GM19468 (cell line): ENCODE measurements at regions not wholly inside any gene's neighbourhood (a gene's known extent, or its start where the extent isn't known, plus 50 kb on each side); places are given as distances from the start of the nearest gene placed in this dataset.

Experiments used
- ATAC-seq: cut with Tn5 transposase; IDR thresholded peaks from one replicate; pipeline ENCODE4 v1.9.1; 2021; ENCODE audit warnings: mild to moderate bottlenecking, moderate library complexity, moderate number of reproducible peaks; ENCODE audit not compliant: unreplicated experiment; ENCODE audit errors: extremely low read depth

DNA sequence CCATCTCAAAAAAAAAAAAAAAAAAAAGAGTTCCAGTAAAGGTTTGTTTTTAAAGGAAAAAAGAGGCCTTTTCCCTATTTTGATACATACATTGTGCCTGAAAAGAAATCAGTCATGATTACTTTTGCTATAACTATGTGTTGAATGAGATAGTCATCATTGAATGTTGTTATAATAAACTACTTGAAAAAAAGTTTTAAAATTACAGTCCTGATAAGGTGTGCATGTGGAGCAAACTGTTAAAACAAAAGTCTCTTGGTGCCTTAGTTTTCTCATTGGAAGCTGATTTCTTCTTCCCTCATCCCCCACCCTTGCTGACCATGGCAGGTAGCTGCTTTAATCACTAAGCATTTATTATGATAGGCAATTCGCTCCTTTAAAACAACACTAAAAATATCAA, 172.3 kb upstream of the TBCA start:
- ATAC-seq, result no peak

GRCh38 chr5:77947041-77947428, 170.9 kb upstream of the TBCA start:
- no peak for ATAC-seq

DNA sequence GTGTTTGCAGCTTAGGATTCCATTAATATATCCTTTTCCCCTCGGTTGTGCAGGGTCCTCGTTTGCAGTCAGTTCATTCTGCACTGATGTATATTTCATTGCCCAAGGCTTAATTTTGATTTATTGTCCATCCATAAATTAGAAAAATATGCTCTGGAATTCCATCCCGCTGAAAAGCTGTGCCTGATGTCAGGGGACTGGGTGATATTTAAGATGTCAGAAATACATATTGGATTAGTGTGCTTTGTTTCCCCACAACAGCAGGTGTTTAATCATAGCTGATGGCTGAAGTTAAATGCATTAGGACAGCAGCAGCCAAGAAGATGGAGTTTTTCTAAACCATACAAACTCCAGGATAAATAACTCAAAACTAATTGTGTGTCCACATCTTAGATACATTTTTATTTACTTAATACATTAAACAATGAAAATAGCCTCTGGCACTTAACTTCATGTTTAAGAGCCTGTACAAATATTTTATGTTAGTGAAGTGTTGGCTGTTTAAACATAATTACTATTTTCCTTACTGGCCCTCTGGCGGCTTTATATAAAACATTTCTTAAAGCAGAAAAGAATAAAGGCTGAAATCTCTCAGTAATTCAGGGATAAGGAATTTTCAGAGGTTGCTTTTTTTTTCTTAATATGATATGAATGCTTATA, 170.4 kb upstream of the TBCA start:
- ATAC-seq, result no peak

DNA sequence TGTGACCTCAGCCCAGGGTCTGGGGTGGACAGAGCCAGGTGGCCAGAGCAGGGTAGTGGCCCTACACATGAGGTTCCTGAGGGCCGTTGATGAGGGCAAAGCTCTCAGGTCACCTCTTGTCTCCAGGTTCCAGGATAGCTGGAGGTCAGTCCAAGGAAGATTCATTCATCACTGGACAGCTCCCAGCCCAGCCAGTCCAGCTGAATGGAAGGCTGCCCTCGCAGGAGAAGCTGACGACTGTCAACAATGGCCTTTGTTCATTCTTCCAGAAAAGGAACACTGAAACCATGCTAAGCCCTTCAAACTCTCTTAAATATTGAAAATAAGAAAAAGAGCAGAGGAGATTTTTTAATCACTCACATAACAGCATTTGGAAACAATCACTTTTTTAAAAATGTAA, 169.7 kb upstream of the TBCA start:
- no peak for ATAC-seq

- ATAC-seq, result no peak
These were observed 168.7 kb upstream of the TBCA start for GRCh38 chr5:77944757-77945340.

GRCh38 chr5:77943851-77944250, 167.7 kb upstream of the TBCA start:
- no peak for ATAC-seq

GRCh38 chr5:77942578-77943239, 166.6 kb upstream of the TBCA start:
- no peak for ATAC-seq

- ATAC-seq, result peak; percentile 44
These were observed 161.1 kb upstream of the TBCA start for GRCh38 chr5:77937015-77937908.

DNA sequence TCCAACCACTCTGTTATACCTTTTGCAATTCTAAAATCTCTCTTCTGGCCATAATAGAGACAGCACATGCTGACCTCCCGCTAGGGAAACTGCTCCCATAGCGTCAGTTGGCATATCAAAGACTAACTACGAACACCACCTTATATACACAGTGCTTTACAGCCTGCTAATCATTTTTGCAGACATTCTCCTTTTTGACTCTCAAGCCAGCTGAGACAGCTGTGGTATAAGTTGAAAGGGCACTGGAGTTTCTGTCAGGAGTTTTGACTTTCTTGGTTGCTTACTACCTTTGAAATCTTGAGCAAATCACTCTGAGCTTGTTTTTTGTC, 160.2 kb upstream of the TBCA start:
- ATAC-seq, result no peak

DNA sequence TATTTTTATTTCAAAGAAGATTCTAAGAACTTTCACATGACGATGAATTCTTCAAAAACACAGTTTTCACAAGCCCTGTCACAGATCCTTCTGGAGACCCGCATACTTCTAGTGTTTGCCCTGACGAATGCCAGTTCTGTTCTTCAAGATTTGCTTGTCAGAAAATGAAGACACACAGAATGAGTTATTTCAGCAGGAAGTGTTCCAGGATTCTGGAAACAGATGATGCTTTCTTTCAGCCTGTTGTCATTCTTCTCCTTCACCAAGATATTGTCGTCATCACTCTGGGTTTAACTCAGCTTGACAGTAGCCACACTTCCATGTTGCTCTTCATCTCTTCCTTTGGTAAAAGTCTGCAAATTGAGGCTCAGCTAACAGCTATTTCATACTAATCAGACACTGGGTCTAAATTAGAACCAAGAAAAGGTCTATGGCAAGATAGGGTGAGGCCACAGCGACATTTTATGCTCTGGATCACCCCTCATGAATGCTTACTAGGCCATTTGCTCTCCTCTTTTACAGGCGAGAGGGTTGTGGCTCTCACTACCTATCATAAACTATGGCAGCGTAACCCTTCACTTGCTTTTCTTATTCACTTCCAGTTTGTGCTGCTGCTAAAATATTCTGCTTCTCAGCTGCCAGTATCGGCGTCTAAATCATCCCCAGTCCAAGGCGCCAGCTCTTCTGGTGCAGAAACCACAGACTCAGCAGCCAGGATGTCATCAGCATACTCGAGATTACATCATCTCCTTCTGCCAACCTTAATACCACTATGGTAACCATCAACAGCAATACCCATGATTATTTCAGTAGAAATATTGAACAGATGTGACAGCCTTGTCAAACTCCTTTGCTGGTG, 159.6 kb upstream of the TBCA start:
- ATAC-seq, result peak; percentile 48

DNA sequence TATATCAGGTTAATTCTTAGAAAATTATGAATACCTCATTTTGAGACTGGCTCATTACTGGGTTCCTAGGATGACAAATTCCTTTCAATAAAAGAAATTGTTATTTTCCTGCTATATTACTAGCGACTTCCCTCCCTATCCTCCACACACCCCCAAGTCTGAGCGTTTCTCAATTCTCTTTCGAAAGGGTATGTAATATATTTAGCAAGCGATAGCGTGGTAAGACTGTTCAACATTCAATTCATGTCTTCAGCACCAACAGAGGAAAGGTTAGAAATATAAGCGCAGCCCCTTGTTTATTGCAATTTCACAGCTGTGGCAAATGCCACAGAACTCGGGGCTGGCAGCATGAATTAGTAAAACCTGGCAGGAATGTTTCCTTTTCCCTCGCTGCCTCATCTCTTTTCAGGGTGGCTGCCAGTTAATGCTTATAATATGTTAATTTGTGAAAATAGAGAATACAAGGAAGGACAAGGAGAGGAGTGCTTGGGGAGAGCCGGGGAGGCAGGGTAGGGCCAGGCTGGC, 152.7 kb upstream of the TBCA start:
- no peak for ATAC-seq

- no peak for ATAC-seq
These were observed 150.2 kb upstream of the TBCA start for GRCh38 chr5:77926337-77926736.

DNA sequence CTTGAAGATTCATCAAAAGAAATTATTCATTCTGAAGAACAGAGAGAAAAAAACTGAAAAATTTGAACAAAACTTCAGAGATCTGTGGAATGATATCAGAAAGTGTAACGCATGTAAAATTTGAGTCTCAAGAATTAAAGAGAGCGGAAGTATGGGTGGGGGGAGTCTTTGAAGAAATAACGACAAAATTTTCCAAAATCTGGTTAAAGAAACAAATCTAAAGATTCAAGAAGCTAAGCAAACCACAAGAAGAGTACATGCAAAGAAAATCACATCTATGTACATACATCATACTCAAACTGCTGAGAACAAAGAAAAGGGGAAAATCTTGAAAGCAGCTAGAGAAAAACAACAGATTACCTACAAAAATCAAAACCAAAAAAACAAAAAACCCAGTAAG, 149.4 kb upstream of the TBCA start:
- ATAC-seq, result no peak

GRCh38 chr5:77924081-77924480, 147.9 kb upstream of the TBCA start:
- ATAC-seq, result no peak

DNA sequence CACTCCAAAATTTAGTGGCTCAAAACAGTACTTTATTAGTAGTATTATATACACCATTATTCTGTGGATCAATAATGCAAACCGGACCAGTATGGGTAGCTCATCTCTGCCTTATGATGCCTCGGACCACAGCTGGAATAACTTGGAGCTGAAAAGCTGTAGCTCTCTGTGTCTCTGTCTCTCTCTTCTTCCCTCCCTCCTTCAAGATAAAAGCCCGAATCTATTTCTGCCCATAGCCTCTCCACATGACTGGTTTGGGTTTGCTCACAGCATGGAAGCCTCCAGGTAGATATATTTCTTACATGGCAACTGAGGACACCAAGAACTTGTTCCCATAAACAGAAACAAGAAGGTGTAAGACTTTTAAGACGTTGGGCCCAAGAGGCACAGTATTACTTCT, 147.5 kb upstream of the TBCA start:
- ATAC-seq, result no peak

GRCh38 chr5:77921094-77921768, 145.1 kb upstream of the TBCA start:
- no peak for ATAC-seq

DNA sequence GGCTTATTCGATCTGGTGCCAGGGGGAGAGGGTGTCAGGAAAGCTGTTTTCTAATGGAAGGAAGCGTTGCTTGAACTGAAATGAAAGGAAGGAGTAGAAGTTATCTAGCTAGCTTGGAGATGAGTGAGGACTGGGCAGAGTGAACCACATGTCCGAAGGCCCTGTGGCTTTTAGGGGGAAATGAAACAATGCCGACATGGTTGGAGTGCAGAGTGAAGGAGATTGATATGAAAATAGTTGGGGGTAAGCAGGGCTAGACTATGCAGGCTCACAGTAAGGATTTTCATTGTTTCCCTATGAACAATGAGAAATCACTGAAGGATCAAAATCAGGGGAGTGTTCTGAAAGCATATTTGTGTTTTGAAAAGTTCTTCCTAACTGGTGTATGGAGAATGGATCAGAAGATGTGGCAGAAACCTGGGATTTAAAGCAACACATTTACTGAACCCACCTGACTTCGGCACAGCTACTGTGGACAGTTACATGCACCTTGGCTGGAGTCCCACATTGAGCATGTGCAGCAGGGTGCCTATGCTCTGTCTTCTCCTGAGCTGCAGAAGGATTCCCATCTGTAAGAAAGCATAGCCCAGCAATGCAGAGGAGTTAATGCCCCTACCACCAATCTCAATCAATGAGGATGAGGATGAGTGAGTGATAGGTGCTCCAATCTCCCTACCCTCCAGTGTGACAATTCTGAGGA, 144.4 kb upstream of the TBCA start:
- no peak for ATAC-seq

DNA sequence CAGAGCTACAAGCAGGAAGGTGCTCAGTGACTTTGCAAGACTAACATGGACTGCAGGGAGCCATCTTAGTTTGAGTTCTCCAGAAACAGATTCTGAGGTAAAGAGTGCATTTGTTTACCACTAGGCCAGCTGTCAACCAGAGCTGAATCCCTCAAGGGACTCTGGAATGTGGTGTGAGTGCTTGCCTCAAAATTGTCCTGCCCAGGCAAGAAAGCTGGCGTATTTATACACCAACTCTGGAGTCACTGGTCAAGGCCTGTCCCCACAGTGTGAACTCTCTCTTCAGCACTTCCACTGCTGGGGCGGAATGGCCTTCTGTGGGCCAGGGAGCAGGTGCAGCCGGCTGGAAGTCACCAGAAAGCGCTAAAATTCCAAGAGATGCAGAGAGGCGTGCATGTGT, 139.2 kb upstream of the TBCA start:
- no peak for ATAC-seq

DNA sequence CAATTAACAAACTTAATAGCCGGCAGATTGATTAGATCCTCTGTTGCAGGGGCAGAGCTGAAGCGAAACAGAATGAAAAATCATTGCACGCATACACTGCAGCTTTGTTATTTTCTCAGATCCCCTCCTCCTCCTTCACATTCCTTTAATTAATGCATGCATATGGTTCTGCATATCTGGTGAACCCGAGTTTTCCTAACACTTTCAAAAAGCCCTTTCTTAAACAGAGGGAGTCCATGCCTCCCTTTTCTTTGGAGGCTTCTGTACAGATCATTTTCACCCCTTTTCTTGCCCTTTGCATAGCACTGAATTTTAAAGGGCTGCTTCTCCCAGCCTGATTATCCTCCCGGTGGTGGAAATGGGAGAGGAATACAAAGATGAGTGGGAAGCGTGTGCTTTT, 136.6 kb upstream of the TBCA start:
- ATAC-seq, result no peak
